Lower leg skin (tissue), 3 donors: ENCODE measurements at regions not wholly inside any gene's neighbourhood (a gene's known extent, or its start where the extent isn't known, plus 50 kb on each side); places are given as distances from the start of the nearest gene placed in this dataset.

ENCODE experiments used
- CTCF ChIP-seq, 3 donors: fragments of 450-650 bp; IDR thresholded peaks; one replicate each; pipeline ENCODE4 v1.5.1; 2016; ENCODE audit warnings: antibody characterized with exemption in 3 of 3, mild to moderate bottlenecking in 3 of 3, moderate library complexity in 2 of 3
- POLR2A ChIP-seq, 2 donors: fragments of 450-650 bp; IDR thresholded peaks; one replicate each; pipeline ENCODE4 v1.6.1; 2016 to 2017; ENCODE audit warnings: antibody characterized with exemption in 2 of 2, mild to moderate bottlenecking in 1 of 2, moderate library complexity in 1 of 2

GRCh38 chr18:11383381-11383780 lies 226.0 kb upstream of the SLC35G4 start:
- TF ChIP-seq CTCF (IDR thresholded peaks at IDR 0.05) = no peak
- TF ChIP-seq POLR2A (IDR thresholded peaks at IDR 0.05) = no peak
